H1 (cell line): ENCODE measurements at regions not wholly inside any gene's neighbourhood (a gene's known extent, or its start where the extent isn't known, plus 50 kb on each side); places are given as distances from the start of the nearest gene placed in this dataset.

Source experiments
- CTCF ChIA-PET: fragments of 300-600 bp; sonication (Branson Sonifier 250); formaldehyde crosslinking; loops from one replicate; lab custom pipeline; 2021; ENCODE audit not compliant: partially characterized antibody; lab: Charles Lee
- POLR2A ChIA-PET: fragments of 300-600 bp; sonication (Branson Sonifier 250); formaldehyde crosslinking; loops from one replicate; lab custom pipeline; 2021; ENCODE audit warnings: inconsistent platforms; ENCODE audit not compliant: partially characterized antibody; lab: Charles Lee
- DNase-seq, 2 experiments: peaks; one replicate each; pipeline versions ENCODE4 v3.0.0 to v3.0.0-alpha.2; 2010 to 2022; ENCODE audit warnings: low spot score in 2 of 2, low read depth in 1 of 2, mixed read lengths in 1 of 2
- FAIRE-seq: peaks from 2 replicates; lab custom pipeline; 2011; peaks lifted over from hg19 to GRCh38; lab: Jason Lieb, UNC
- H2AFZ ChIP-seq: 2 replicates; pipeline ENCODE4 v1.8.1; 2012; ENCODE audit warnings: low read length, inconsistent platforms
- H2AK5ac ChIP-seq: 2 replicates; pipeline ENCODE4 v1.6.1; 2013; ENCODE audit warnings: low read depth, low read length
- H2BK120ac ChIP-seq: replicated peaks from 2 replicates; pipeline ENCODE3; 2013; ENCODE audit warnings: low read depth, low read length, inconsistent platforms
- H2BK12ac ChIP-seq: 2 replicates; pipeline ENCODE4 v1.6.1; 2013; ENCODE audit warnings: low read depth, low read length
- H2BK15ac ChIP-seq: 2 replicates; pipeline ENCODE4 v1.6.1; 2013; ENCODE audit warnings: low read length
- H2BK20ac ChIP-seq: 2 replicates; pipeline ENCODE4 v1.6.1; 2013; ENCODE audit warnings: low read length
- H2BK5ac ChIP-seq: 2 replicates; pipeline ENCODE4 v1.6.1; 2013; ENCODE audit warnings: low read depth, low read length
- H3K14ac ChIP-seq: 2 replicates; pipeline ENCODE4 v1.6.1; 2013; ENCODE audit warnings: inconsistent platforms; ENCODE audit not compliant: insufficient read length
- H3K18ac ChIP-seq: 2 replicates; pipeline ENCODE4 v1.6.1; 2013; ENCODE audit warnings: low read length; ENCODE audit errors: extremely low read depth
- H3K23ac ChIP-seq: 2 replicates; pipeline ENCODE4 v1.6.1; 2013; ENCODE audit warnings: inconsistent platforms; ENCODE audit not compliant: insufficient read length
- H3K23me2 ChIP-seq: 2 replicates; pipeline ENCODE4 v1.6.1; 2013; ENCODE audit warnings: low read depth, low read length
- H3K27ac ChIP-seq: 2 replicates; pipeline ENCODE4 v1.6.1; 2011; ENCODE audit warnings: low read depth, low read length, inconsistent platforms
- H3K27me3 ChIP-seq, 4 experiments: replicated peaks in 1 of 4; 1 replicate in 1 of 4; 2 replicates in 3 of 4; pipeline versions ENCODE4 v1.6.1 to v1.8.1; 2011 to 2013; ENCODE audit warnings: low read length in 3 of 4, mild to moderate bottlenecking in 3 of 4, inconsistent platforms in 2 of 4, mixed read lengths in 2 of 4, moderate library complexity in 1 of 4; ENCODE audit not compliant: control insufficient read depth in 3 of 4, insufficient read depth in 3 of 4; ENCODE audit errors: extremely low read depth in 1 of 4
- H3K36me3 ChIP-seq, 4 experiments: 2 replicates each; pipeline versions ENCODE4 v1.6.1 to v1.8.1; 2011 to 2013; ENCODE audit warnings: mild to moderate bottlenecking in 4 of 4, low read length in 3 of 4, moderate library complexity in 2 of 4, control low read depth in 1 of 4, inconsistent platforms in 1 of 4; ENCODE audit not compliant: insufficient read depth in 4 of 4, control insufficient read depth in 2 of 4
- H3K4ac ChIP-seq: replicated peaks from 2 replicates; pipeline ENCODE3; 2013; ENCODE audit warnings: low read length, low read depth, mixed read lengths, inconsistent platforms; ENCODE audit not compliant: insufficient read length
- H3K4me1 ChIP-seq, 4 experiments: replicated peaks in 1 of 4; 1 replicate in 1 of 4; 2 replicates in 3 of 4; pipeline versions ENCODE4 v1.6.1 to v1.8.1; 2011 to 2013; ENCODE audit warnings: low read length in 3 of 4, inconsistent platforms in 2 of 4, mixed read lengths in 1 of 4; ENCODE audit not compliant: insufficient read depth in 4 of 4, control insufficient read depth in 3 of 4
- H3K4me2 ChIP-seq, 2 experiments: 2 replicates each; pipeline versions ENCODE4 v1.6.1 to v1.8.1; 2011 to 2013; ENCODE audit warnings: low read depth in 2 of 2, low read length in 2 of 2, control low read depth in 1 of 2, inconsistent platforms in 1 of 2, mild to moderate bottlenecking in 1 of 2; ENCODE audit not compliant: insufficient read depth in 1 of 2
- H3K4me3 ChIP-seq, 4 experiments: fragments of 200-600, 300-600 bp in 1 of 4; sonication (generic), shearing (Covaris generic), sonication (Bioruptor Twin) in 1 of 4; 2 replicates each; pipeline versions ENCODE4 v1.5.1 to v1.8.1; 2011 to 2016; ENCODE audit warnings: low read length in 4 of 4, low read depth in 3 of 4, control low read depth in 2 of 4, inconsistent platforms in 2 of 4, mild to moderate bottlenecking in 2 of 4, mixed read lengths in 1 of 4, moderate library complexity in 1 of 4; ENCODE audit not compliant: insufficient read depth in 2 of 4; ENCODE audit errors: extremely low read depth in 1 of 4
- H3K56ac ChIP-seq: replicated peaks from 2 replicates; pipeline ENCODE3; 2013; ENCODE audit warnings: low read depth, mild to moderate bottlenecking, mixed read lengths, low read length, inconsistent platforms; ENCODE audit not compliant: insufficient read length
- H3K79me1 ChIP-seq: 2 replicates; pipeline ENCODE4 v1.6.1; 2013; ENCODE audit warnings: low read depth, low read length, control low read depth
- H3K79me2 ChIP-seq, 2 experiments: 2 replicates each; pipeline versions ENCODE4 v1.6.1 to v1.8.1; 2012 to 2013; ENCODE audit warnings: low read length in 2 of 2, mild to moderate bottlenecking in 2 of 2, inconsistent platforms in 1 of 2; ENCODE audit not compliant: insufficient read depth in 2 of 2, control insufficient read depth in 1 of 2
- H3K9ac ChIP-seq, 4 experiments: replicated peaks in 1 of 4; 1 replicate in 1 of 4; 2 replicates in 3 of 4; pipeline versions ENCODE4 v1.6.1 to v1.8.1; 2011 to 2013; ENCODE audit warnings: low read depth in 3 of 4, low read length in 3 of 4, control low read depth in 2 of 4, mild to moderate bottlenecking in 2 of 4, moderate library complexity in 2 of 4, inconsistent platforms in 1 of 4; ENCODE audit errors: extremely low read depth in 1 of 4
- H3K9me3 ChIP-seq, 2 experiments: 2 replicates each; pipeline versions ENCODE4 v1.6.1 to v1.8.1; 2012 to 2013; ENCODE audit warnings: mild to moderate bottlenecking in 2 of 2, moderate library complexity in 2 of 2, control low read depth in 1 of 2, inconsistent platforms in 1 of 2, low read depth in 1 of 2, low read length in 1 of 2, mixed read lengths in 1 of 2; ENCODE audit not compliant: insufficient read depth in 2 of 2
- H4K20me1 ChIP-seq, 2 experiments: replicated peaks in 1 of 2; 2 replicates each; pipeline versions ENCODE3 to v1.8.1; 2011 to 2013; ENCODE audit warnings: inconsistent platforms in 2 of 2, low read length in 2 of 2, mild to moderate bottlenecking in 1 of 2; ENCODE audit not compliant: insufficient read depth in 2 of 2, control insufficient read depth in 1 of 2
- H4K5ac ChIP-seq: 2 replicates; pipeline ENCODE4 v1.6.1; 2013; ENCODE audit warnings: low read length, low read depth, mixed read lengths, inconsistent platforms; ENCODE audit not compliant: insufficient read length
- H4K8ac ChIP-seq: 2 replicates; pipeline ENCODE4 v1.8.0; 2013; ENCODE audit warnings: mild to moderate bottlenecking, moderate library complexity, low read length, inconsistent platforms; ENCODE audit not compliant: insufficient read depth; ENCODE audit errors: extremely low read depth
- H4K91ac ChIP-seq: replicated peaks from 2 replicates; pipeline ENCODE3; 2013; ENCODE audit warnings: low read length, mixed read lengths, inconsistent platforms; ENCODE audit not compliant: insufficient read length
- CREB1 ChIP-seq: IDR thresholded peaks from 2 replicates; pipeline ENCODE4 v1.6.1; 2012; ENCODE audit warnings: inconsistent platforms
- CTCF ChIP-seq, 3 experiments: IDR thresholded peaks; 1 replicate in 2 of 3; 2 replicates in 1 of 3; pipeline versions ENCODE4 v1.5.1 to v1.6.1; 2011; ENCODE audit warnings: low read length in 3 of 3, mild to moderate bottlenecking in 3 of 3, inconsistent platforms in 2 of 3, low read depth in 1 of 3, moderate library complexity in 1 of 3; ENCODE audit not compliant: insufficient read depth in 1 of 3; ENCODE audit errors: control extremely low read depth in 1 of 3
- EP300 ChIP-seq, 2 experiments: IDR thresholded peaks; 1 replicate in 1 of 2; 2 replicates in 1 of 2; pipeline ENCODE4 v1.6.1; 2011 to 2012; ENCODE audit warnings: low read depth in 2 of 2, low read length in 2 of 2, mild to moderate bottlenecking in 2 of 2, borderline replicate concordance in 1 of 2, inconsistent platforms in 1 of 2, moderate library complexity in 1 of 2
- JUN ChIP-seq: IDR thresholded peaks from 2 replicates; pipeline ENCODE4 v1.6.1; 2011; ENCODE audit warnings: low read depth, mild to moderate bottlenecking, improper control_type of control experiment, low read length
- KDM1A ChIP-seq: fragments of 200-600, 300-600 bp; sonication (generic); IDR thresholded peaks from 2 replicates; pipeline ENCODE4 v1.7.1; 2016; ENCODE audit warnings: mild to moderate bottlenecking, low read length, borderline replicate concordance
- MAFK ChIP-seq: IDR thresholded peaks from 2 replicates; pipeline ENCODE4 v1.6.1; 2012; ENCODE audit warnings: low read depth, mild to moderate bottlenecking, improper control_type of control experiment, low read length
- POLR2AphosphoS5 ChIP-seq: IDR thresholded peaks from 2 replicates; pipeline ENCODE4 v1.6.1; 2011; ENCODE audit warnings: low read depth, low read length
- RAD21 ChIP-seq, 2 experiments: IDR thresholded peaks in 1 of 2; conservative IDR thresholded peaks in 1 of 2; 2 replicates each; pipeline ENCODE4 v1.6.1; 2011; ENCODE audit warnings: low read depth in 2 of 2, low read length in 2 of 2, improper control_type of control experiment in 1 of 2, inconsistent platforms in 1 of 2, mild to moderate bottlenecking in 1 of 2, moderate library complexity in 1 of 2
- SIN3A ChIP-seq, 2 experiments: IDR thresholded peaks in 1 of 2; conservative IDR thresholded peaks in 1 of 2; 2 replicates each; pipeline ENCODE4 v1.6.1; 2011 to 2012; ENCODE audit warnings: low read length in 2 of 2, improper control_type of control experiment in 1 of 2, low read depth in 1 of 2, mild to moderate bottlenecking in 1 of 2
- SP4 ChIP-seq: IDR thresholded peaks from 2 replicates; pipeline ENCODE4 v1.6.1; 2012; ENCODE audit warnings: low read length, inconsistent platforms
- SUZ12 ChIP-seq: fragments of 200-600 bp; sonication (generic); IDR thresholded peaks from 2 replicates; pipeline ENCODE4 v1.6.1; 2012; ENCODE audit warnings: mild to moderate bottlenecking, inconsistent platforms, low read length, moderate library complexity, mixed read lengths
- TAF7 ChIP-seq: optimal IDR thresholded peaks from 2 replicates; pipeline ENCODE3; 2011; ENCODE audit warnings: low read depth, mild to moderate bottlenecking, inconsistent platforms, low read length, moderate library complexity, borderline replicate concordance
- whole genome bisulfite sequencing, 2 experiments: shearing (Covaris generic) in 1 of 2; methylation state at CpG; one replicate each; pipeline versions ENCODE4 v1.1.6 to v1.1.7; 2013 to 2015; ENCODE audit warnings: low lambda C conversion rate in 2 of 2, mixed read lengths in 2 of 2, inconsistent platforms in 1 of 2, low coverage in 1 of 2, missing lambda C conversion rate in 1 of 2; ENCODE audit not compliant: insufficient replicate concordance in 2 of 2, insufficient coverage in 1 of 2, insufficient read length in 1 of 2; ENCODE audit errors: extremely low coverage in 1 of 2, missing lambda C conversion rate in 1 of 2; 5-methylcytosine and 5-hydroxymethylcytosine counted together

- Histone ChIP-seq H3K79me2 (no peaks in the 10 kb centered on the region), H2BK12ac (no peak overlapping the region), H2AFZ (no peak overlapping the region), H2BK5ac (no peak overlapping the region), H3K9me3 (no peaks in the 10 kb centered on the region), H3K9ac (no peak overlapping the region), H3K4ac (no peak overlapping the region), H4K5ac (no peak overlapping the region), H4K8ac (no peak overlapping the region), H3K79me1 (no peaks in the 10 kb centered on the region), H4K20me1 (no peaks in the 10 kb centered on the region), H2BK120ac (no peak overlapping the region), H3K23me2 (no peaks in the 10 kb centered on the region), H3K4me3 (no peak overlapping the region), H3K56ac (no peak overlapping the region), H3K27ac (no peak overlapping the region), H3K18ac (no peak overlapping the region), H4K91ac (no peak overlapping the region), H3K4me1 (peaks cover 0 to 3% (median 0%) of the 10 kb centered on the region in 4 experiments; a peak in 1 of 7 replicates), H3K27me3 (no peaks in the 10 kb centered on the region), H2BK15ac (no peak overlapping the region), H3K23ac (no peak overlapping the region), H3K4me2 (no peak overlapping the region), H2AK5ac (no peak overlapping the region), H2BK20ac (no peak overlapping the region), H3K36me3 (no peaks in the 10 kb centered on the region), H3K14ac (no peak overlapping the region)
- ChIA-PET POLR2A (no interaction called here), CTCF (interaction anchor here (1.1 to 2.0 kb wide), 4 partner anchors 10 to 184 kb away, joined by 3 to 5 read pairs (median 4); no protein-coding TSS in a partner anchor)
- 94% methylated on average over 1 of the region's 1 CpG; no CpG with 5 or more reads in 1 of the 2 experiments for WGBS, 2 experiments
- FAIRE-seq: no peak
- no peak for DNase-seq
- TF ChIP-seq CTCF (IDR thresholded peaks at IDR 0.05; ENCODE audit: control extremely low read depth in 1 of 3, insufficient read depth in 1 of 3, low read depth in 1 of 3, low read length in 3 of 3) (no peak), POLR2AphosphoS5 (no peak), SUZ12 (no peak), TAF7 (no peak), SIN3A (conservative IDR thresholded peaks at IDR 0.05 in 1 of 2, IDR thresholded peaks at IDR 0.05 in 1 of 2; ENCODE audit: low read depth in 1 of 2, low read length in 2 of 2) (no peak), MAFK (no peak), EP300 (IDR thresholded peaks at IDR 0.05; ENCODE audit: borderline replicate concordance in 1 of 2, low read depth in 2 of 2, low read length in 2 of 2) (no peak), KDM1A (no peak), JUN (no peak), CREB1 (no peak), RAD21 (IDR thresholded peaks at IDR 0.05 in 1 of 2, conservative IDR thresholded peaks at IDR 0.05 in 1 of 2; ENCODE audit: low read depth in 2 of 2, low read length in 2 of 2) (no peak), SP4 (no peak)
These were observed 168.4 kb upstream of the GDNF start for GRCh38 chr5:38008198-38008597.
